ENCODE measurements at regions not wholly inside any gene's neighbourhood (a gene's known extent, or its start where the extent isn't known, plus 50 kb on each side); places are given as distances from the start of the nearest gene placed in this dataset.
A peak's percentile ranks its signal among the peaks of the same experiment; 100 is the strongest.

- H3K4me1 ChIP-seq (replicated peaks in 1 of 2; ENCODE audit: control insufficient read depth in 2 of 2, insufficient read depth in 2 of 2, low read length in 2 of 2), result no peaks in the 10 kb centered on the region
- TF ChIP-seq, protein P1, sequence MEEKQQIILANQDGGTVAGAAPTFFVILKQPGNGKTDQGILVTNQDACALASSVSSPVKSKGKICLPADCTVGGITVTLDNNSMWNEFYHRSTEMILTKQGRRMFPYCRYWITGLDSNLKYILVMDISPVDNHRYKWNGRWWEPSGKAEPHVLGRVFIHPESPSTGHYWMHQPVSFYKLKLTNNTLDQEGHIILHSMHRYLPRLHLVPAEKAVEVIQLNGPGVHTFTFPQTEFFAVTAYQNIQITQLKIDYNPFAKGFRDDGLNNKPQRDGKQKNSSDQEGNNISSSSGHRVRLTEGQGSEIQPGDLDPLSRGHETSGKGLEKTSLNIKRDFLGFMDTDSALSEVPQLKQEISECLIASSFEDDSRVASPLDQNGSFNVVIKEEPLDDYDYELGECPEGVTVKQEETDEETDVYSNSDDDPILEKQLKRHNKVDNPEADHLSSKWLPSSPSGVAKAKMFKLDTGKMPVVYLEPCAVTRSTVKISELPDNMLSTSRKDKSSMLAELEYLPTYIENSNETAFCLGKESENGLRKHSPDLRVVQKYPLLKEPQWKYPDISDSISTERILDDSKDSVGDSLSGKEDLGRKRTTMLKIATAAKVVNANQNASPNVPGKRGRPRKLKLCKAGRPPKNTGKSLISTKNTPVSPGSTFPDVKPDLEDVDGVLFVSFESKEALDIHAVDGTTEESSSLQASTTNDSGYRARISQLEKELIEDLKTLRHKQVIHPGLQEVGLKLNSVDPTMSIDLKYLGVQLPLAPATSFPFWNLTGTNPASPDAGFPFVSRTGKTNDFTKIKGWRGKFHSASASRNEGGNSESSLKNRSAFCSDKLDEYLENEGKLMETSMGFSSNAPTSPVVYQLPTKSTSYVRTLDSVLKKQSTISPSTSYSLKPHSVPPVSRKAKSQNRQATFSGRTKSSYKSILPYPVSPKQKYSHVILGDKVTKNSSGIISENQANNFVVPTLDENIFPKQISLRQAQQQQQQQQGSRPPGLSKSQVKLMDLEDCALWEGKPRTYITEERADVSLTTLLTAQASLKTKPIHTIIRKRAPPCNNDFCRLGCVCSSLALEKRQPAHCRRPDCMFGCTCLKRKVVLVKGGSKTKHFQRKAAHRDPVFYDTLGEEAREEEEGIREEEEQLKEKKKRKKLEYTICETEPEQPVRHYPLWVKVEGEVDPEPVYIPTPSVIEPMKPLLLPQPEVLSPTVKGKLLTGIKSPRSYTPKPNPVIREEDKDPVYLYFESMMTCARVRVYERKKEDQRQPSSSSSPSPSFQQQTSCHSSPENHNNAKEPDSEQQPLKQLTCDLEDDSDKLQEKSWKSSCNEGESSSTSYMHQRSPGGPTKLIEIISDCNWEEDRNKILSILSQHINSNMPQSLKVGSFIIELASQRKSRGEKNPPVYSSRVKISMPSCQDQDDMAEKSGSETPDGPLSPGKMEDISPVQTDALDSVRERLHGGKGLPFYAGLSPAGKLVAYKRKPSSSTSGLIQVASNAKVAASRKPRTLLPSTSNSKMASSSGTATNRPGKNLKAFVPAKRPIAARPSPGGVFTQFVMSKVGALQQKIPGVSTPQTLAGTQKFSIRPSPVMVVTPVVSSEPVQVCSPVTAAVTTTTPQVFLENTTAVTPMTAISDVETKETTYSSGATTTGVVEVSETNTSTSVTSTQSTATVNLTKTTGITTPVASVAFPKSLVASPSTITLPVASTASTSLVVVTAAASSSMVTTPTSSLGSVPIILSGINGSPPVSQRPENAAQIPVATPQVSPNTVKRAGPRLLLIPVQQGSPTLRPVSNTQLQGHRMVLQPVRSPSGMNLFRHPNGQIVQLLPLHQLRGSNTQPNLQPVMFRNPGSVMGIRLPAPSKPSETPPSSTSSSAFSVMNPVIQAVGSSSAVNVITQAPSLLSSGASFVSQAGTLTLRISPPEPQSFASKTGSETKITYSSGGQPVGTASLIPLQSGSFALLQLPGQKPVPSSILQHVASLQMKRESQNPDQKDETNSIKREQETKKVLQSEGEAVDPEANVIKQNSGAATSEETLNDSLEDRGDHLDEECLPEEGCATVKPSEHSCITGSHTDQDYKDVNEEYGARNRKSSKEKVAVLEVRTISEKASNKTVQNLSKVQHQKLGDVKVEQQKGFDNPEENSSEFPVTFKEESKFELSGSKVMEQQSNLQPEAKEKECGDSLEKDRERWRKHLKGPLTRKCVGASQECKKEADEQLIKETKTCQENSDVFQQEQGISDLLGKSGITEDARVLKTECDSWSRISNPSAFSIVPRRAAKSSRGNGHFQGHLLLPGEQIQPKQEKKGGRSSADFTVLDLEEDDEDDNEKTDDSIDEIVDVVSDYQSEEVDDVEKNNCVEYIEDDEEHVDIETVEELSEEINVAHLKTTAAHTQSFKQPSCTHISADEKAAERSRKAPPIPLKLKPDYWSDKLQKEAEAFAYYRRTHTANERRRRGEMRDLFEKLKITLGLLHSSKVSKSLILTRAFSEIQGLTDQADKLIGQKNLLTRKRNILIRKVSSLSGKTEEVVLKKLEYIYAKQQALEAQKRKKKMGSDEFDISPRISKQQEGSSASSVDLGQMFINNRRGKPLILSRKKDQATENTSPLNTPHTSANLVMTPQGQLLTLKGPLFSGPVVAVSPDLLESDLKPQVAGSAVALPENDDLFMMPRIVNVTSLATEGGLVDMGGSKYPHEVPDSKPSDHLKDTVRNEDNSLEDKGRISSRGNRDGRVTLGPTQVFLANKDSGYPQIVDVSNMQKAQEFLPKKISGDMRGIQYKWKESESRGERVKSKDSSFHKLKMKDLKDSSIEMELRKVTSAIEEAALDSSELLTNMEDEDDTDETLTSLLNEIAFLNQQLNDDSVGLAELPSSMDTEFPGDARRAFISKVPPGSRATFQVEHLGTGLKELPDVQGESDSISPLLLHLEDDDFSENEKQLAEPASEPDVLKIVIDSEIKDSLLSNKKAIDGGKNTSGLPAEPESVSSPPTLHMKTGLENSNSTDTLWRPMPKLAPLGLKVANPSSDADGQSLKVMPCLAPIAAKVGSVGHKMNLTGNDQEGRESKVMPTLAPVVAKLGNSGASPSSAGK (IDR thresholded peaks at IDR 0.05), result no peak
- peak; percentile 68 for TF ChIP-seq RBM25 (IDR thresholded peaks at IDR 0.05; ENCODE audit: low read depth, low read length, severe bottlenecking)
- no peaks in the 10 kb centered on the region; a peak in 2 of 5 replicates for H3K27me3 ChIP-seq (ENCODE audit: control insufficient read depth in 2 of 2, insufficient read depth in 2 of 2, low read length in 2 of 2)
- no peaks in the 10 kb centered on the region for H3K9me3 ChIP-seq (replicated peaks; ENCODE audit: control insufficient read depth, insufficient read depth, low read depth, low read length)
- ChIA-PET POLR2A (interaction anchor here (1.1 kb wide), 1 partner anchor 11 kb away, joined by 4 read pairs; no protein-coding TSS in a partner anchor), CTCF (ENCODE audit: low intra/inter-chr PET ratio) (no interaction called here)
- H3K36me3 ChIP-seq (ENCODE audit: control insufficient read depth, insufficient read depth, low read length), result no peaks in the 10 kb centered on the region
- 0% methylated on average over 1 of the region's 1 CpG for WGBS (ENCODE audit: insufficient coverage, low coverage, missing lambda C conversion rate)
- DNase-seq (ENCODE audit: extremely low read depth in 1 of 4, low spot score in 3 of 4) (no peak), FAIRE-seq (no peak), ATAC-seq (no peak)
- in situ Hi-C loops (cut with MboI), result no loop called here
- H3K9me1 ChIP-seq (ENCODE audit: control insufficient read depth, insufficient read depth, low read length), result no peaks in the 10 kb centered on the region
- no peak overlapping the region for H3K4me2 ChIP-seq (ENCODE audit: insufficient read depth, low read length)
- H2AFZ ChIP-seq (ENCODE audit: low read depth, low read length), result no peak overlapping the region
- no TSS peak for BruUV-seq (replicated peaks)
- H4K20me1 ChIP-seq (replicated peaks; ENCODE audit: control insufficient read depth, insufficient read depth, low read length), result no peaks in the 10 kb centered on the region
- no peak overlapping the region for H3K9ac ChIP-seq (ENCODE audit: insufficient read depth in 1 of 2, low read depth in 2 of 2, low read length in 2 of 2)
- H3K4me3 ChIP-seq, result no peak overlapping the region
- intact Hi-C loops (cut with micrococcal nuclease), result no loop called here
- no peak overlapping the region for H3K27ac ChIP-seq (ENCODE audit: extremely low read depth, low read depth, low read length)
- H3K79me2 ChIP-seq (ENCODE audit: control insufficient read depth, insufficient read depth, low read length), result no peaks in the 10 kb centered on the region
Observed at GRCh38 chr13:31063772-31064171, 97.9 kb downstream of the HSPH1 start.

All from K562 (cell line).